Neural crest cell (in vitro differentiated cells): ENCODE measurements at regions not wholly inside any gene's neighbourhood (a gene's known extent, or its start where the extent isn't known, plus 50 kb on each side); places are given as distances from the start of the nearest gene placed in this dataset.
"Not testable (repeated sequence)": the region's sequence is repeated elsewhere in the genome, so short reads cannot be mapped to it uniquely, and the experiment has no call there.

Experiments used
- DNase-seq: peaks from one replicate; pipeline ENCODE4 v3.0.0; 2021; ENCODE audit warnings: low read depth, mixed read lengths, low spot score
- H3K27ac Mint-ChIP-seq: one replicate; pipeline ENCODE4 v1.8.0; 2021; ENCODE audit warnings: mild to moderate bottlenecking, mixed read lengths; ENCODE audit not compliant: unreplicated experiment
- H3K27me3 Mint-ChIP-seq: 2 replicates; pipeline ENCODE4 v1.8.0; 2021; ENCODE audit warnings: low read depth, mild to moderate bottlenecking, mixed read lengths
- H3K36me3 Mint-ChIP-seq: 2 replicates; pipeline ENCODE4 v1.8.0; 2021; ENCODE audit warnings: low read depth, mild to moderate bottlenecking, mixed read lengths
- H3K4me1 Mint-ChIP-seq: 2 replicates; pipeline ENCODE4 v1.8.0; 2021; ENCODE audit warnings: mixed read lengths
- H3K4me3 Mint-ChIP-seq: one replicate; pipeline ENCODE4 v1.8.0; 2021; ENCODE audit warnings: mild to moderate bottlenecking, mixed read lengths
- H3K9me3 Mint-ChIP-seq: 2 replicates; pipeline ENCODE4 v1.8.0; 2021; ENCODE audit warnings: mixed read lengths
- CTCF ChIP-seq: fragments of 200-600 bp; sonication (generic); conservative IDR thresholded peaks from 2 replicates; pipeline ENCODE4 v1.5.0; 2021; ENCODE audit warnings: antibody characterized with exemption, mild to moderate bottlenecking

GRCh38 chrX:46117234-46117633 lies 428.0 kb downstream of the ZNF674 start:
- H3K36me3 Mint-ChIP-seq, result no peaks in the 10 kb centered on the region
- DNase-seq, result no peak
- H3K9me3 Mint-ChIP-seq, result peaks cover 10% of the 10 kb centered on the region
- H3K4me3 Mint-ChIP-seq, result no peak overlapping the region
- H3K27me3 Mint-ChIP-seq, result no peaks in the 10 kb centered on the region
- H3K4me1 Mint-ChIP-seq, result no peaks in the 10 kb centered on the region
- no peak for TF ChIP-seq CTCF
- H3K27ac Mint-ChIP-seq, result no peak overlapping the region

DNA sequence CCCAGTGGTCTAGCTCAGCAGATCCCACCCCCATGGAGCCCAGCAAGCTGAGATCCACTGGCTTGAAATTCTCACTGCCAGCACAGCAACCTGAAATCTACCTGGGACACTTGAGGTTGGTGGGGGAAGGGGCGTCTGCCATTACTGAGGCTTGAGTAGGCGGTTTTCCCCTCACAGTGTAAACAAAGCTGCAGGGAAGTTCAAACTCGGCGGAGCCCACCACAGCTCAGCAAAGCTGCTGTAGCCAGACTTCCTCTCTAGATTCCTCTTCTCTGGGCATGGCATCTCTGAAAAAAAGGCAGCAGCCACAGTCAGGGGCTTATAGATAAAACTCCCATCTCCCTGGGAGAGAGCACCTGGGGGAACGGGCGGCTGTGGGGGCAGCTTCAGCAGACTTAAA lies 457.9 kb downstream of the ZNF674 start:
- not testable (repeated sequence) for H3K27ac Mint-ChIP-seq, H3K27me3 Mint-ChIP-seq, H3K36me3 Mint-ChIP-seq, H3K4me3 Mint-ChIP-seq, H3K4me1 Mint-ChIP-seq, DNase-seq
- peaks cover 20% of the 10 kb centered on the region for H3K9me3 Mint-ChIP-seq

DNA sequence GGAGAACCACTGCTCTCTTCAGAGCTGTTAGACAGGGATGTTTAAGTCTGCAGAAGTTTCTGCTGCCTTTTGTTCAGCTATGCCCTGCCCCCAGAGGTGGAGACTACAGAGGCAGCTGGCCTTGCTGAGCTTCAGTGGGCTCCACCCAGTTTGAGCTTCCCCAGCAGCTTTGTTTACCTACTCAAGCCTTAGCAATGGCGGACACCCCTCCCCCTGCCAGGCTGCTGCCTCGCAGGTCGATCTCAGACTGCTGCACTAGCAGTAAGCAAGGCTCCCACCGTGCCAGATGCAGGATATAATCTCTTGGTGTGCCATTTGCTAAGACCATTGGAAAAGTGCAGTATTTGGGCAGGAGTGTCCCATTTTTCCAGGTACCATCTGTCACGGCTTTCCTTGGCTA lies 465.1 kb downstream of the ZNF674 start:
- H3K4me1 Mint-ChIP-seq, H3K27me3 Mint-ChIP-seq, DNase-seq, H3K27ac Mint-ChIP-seq, H3K4me3 Mint-ChIP-seq: not testable (repeated sequence)
- H3K36me3 Mint-ChIP-seq, result peaks cover 11% of the 10 kb centered on the region
- peaks cover 16% of the 10 kb centered on the region for H3K9me3 Mint-ChIP-seq

GRCh38 chrX:46072791-46073190 lies 472.4 kb downstream of the ZNF674 start:
- Mint-ChIP-seq H3K36me3 (no peaks in the 10 kb centered on the region), H3K4me3 (no peak overlapping the region), H3K27me3 (no peaks in the 10 kb centered on the region), H3K4me1 (no peaks in the 10 kb centered on the region), H3K27ac (no peak overlapping the region), H3K9me3 (peaks cover 7% of the 10 kb centered on the region)
- TF ChIP-seq CTCF, result no peak
- DNase-seq, result no peak

- Mint-ChIP-seq H3K9me3 (peaks cover 7% of the 10 kb centered on the region), H3K27me3 (no peaks in the 10 kb centered on the region), H3K4me3 (no peak overlapping the region), H3K4me1 (no peaks in the 10 kb centered on the region), H3K27ac (no peak overlapping the region), H3K36me3 (no peaks in the 10 kb centered on the region)
- no peak for TF ChIP-seq CTCF
- no peak for DNase-seq
These were observed 472.8 kb downstream of the ZNF674 start for GRCh38 chrX:46072372-46072771.

GRCh38 chrX:46070421-46070820 lies 474.8 kb downstream of the ZNF674 start:
- no peak for DNase-seq
- Mint-ChIP-seq H3K27me3 (no peaks in the 10 kb centered on the region), H3K4me1 (no peaks in the 10 kb centered on the region), H3K36me3 (peaks cover 4% of the 10 kb centered on the region), H3K9me3 (peaks cover 15% of the 10 kb centered on the region), H3K4me3 (no peak overlapping the region), H3K27ac (no peak overlapping the region)
- TF ChIP-seq CTCF, result no peak

DNA sequence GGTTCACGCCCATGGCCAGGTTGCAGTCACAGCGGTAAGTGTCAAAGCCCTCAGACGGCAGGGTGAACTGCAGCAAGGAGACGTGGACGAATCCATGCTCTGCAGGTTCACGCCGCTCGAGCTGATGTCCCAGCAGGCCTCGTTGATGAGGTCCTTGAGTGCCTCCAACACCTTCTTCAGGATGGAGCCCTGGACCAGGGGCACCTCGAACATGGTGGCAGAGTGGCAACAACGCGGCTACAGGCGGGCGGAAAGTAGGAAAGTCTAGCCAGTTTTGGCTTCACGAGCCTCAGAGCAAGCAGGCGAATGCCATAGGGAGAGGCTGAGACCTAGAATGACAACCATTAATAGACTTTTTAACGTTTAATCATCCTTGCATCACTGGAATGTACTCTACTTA lies 485.9 kb downstream of the ZNF674 start:
- H3K4me3 Mint-ChIP-seq, result no peak overlapping the region
- no peak for DNase-seq
- no peak overlapping the region for H3K27ac Mint-ChIP-seq
- H3K36me3 Mint-ChIP-seq, result no peaks in the 10 kb centered on the region
- TF ChIP-seq CTCF, result no peak
- H3K9me3 Mint-ChIP-seq, result peaks cover 5% of the 10 kb centered on the region
- H3K4me1 Mint-ChIP-seq, result no peaks in the 10 kb centered on the region
- H3K27me3 Mint-ChIP-seq, result no peaks in the 10 kb centered on the region
